ENCODE measurements at regions not wholly inside any gene's neighbourhood (a gene's known extent, or its start where the extent isn't known, plus 50 kb on each side); places are given as distances from the start of the nearest gene placed in this dataset.

GRCh38 chr7:113635492-113635891 is 283.3 kb downstream of the PPP1R3A start:
- Histone ChIP-seq H3K4me3 (ENCODE audit: insufficient read depth, low read depth, low read length) (no peak overlapping the region), H2AK5ac (ENCODE audit: low read depth, low read length) (no peak overlapping the region), H3K9me1 (ENCODE audit: insufficient read depth, low read length) (no peaks in the 10 kb centered on the region), H2AK9ac (replicated peaks; ENCODE audit: low read depth, low read length, poor library complexity) (no peak overlapping the region), H3K36me3 (ENCODE audit: control insufficient read depth, insufficient read depth, low read length) (no peaks in the 10 kb centered on the region), H4K5ac (ENCODE audit: low read depth, low read length) (no peak overlapping the region), H3K27me3 (ENCODE audit: control insufficient read depth, insufficient read depth, low read length) (no peaks in the 10 kb centered on the region), H4K20me1 (ENCODE audit: insufficient read depth, low read length) (no peaks in the 10 kb centered on the region), H3K79me1 (ENCODE audit: low read depth in 1 of 2, low read length in 2 of 2) (no peaks in the 10 kb centered on the region), H4K8ac (ENCODE audit: low read depth in 2 of 2, low read length in 2 of 2) (no peak overlapping the region), H2BK15ac (ENCODE audit: low read depth, low read length) (no peak overlapping the region), H3K4me1 (ENCODE audit: control insufficient read depth, insufficient read depth, low read length) (no peaks in the 10 kb centered on the region), H3K9ac (ENCODE audit: low read depth, low read length) (no peak overlapping the region), H2BK120ac (ENCODE audit: low read depth, low read length) (no peak overlapping the region), H3K56ac (ENCODE audit: extremely low read depth, insufficient read depth, low read length) (no peak overlapping the region), H3K9me3 (ENCODE audit: control insufficient read depth, insufficient read depth, low read length) (no peaks in the 10 kb centered on the region), H3K18ac (ENCODE audit: low read depth, low read length) (no peak overlapping the region), H3K23ac (ENCODE audit: low read depth, low read length) (no peak overlapping the region), H2BK20ac (ENCODE audit: low read depth, low read length) (no peak overlapping the region), H3K14ac (replicated peaks; ENCODE audit: low read depth, low read length) (no peak overlapping the region), H3K27ac (ENCODE audit: insufficient read depth, low read length) (no peak overlapping the region), H3K4me2 (ENCODE audit: low read depth, low read length) (no peak overlapping the region), H3K4ac (ENCODE audit: low read depth, low read length) (no peak overlapping the region), H2BK5ac (ENCODE audit: low read depth, low read length, poor library complexity, severe bottlenecking) (no peak overlapping the region), H4K91ac (ENCODE audit: insufficient read depth, low read depth, low read length) (no peak overlapping the region), H2AFZ (replicated peaks; ENCODE audit: low read length, poor library complexity) (no peak overlapping the region)
- in situ Hi-C loops (cut with MboI; ENCODE audit: low sequenced_read_pairs) (no loop called here), dilution Hi-C loops (cut with HindIII; ENCODE audit: low sequenced_read_pairs, unreplicated experiment) (no loop called here), intact Hi-C loops (cut with micrococcal nuclease) (no loop called here)
- ATAC-seq (ENCODE audit: low read depth), result no peak
- no peak for DNase-seq
- no TSS peak for BruUV-seq (replicated peaks)
- ChIA-PET POLR2A (ENCODE audit: unreplicated experiment) (no interaction called here), CTCF (no interaction called here)
- no peak for TF ChIP-seq FOS (IDR thresholded peaks at IDR 0.05; ENCODE audit: low read depth, low read length)
- peak; percentile 68 for TF ChIP-seq NFE2L2 (IDR thresholded peaks at IDR 0.05; ENCODE audit: low read depth, low read length)
- peak; percentile 62 for TF ChIP-seq MAFK (IDR thresholded peaks at IDR 0.05; ENCODE audit: low read depth, low read length)
- TF ChIP-seq POLR2A (IDR thresholded peaks at IDR 0.05; ENCODE audit: low read depth, low read length), result no peak

All from IMR-90 (cell line).